HG03045 (cell line): ENCODE measurements at regions not wholly inside any gene's neighbourhood (a gene's known extent, or its start where the extent isn't known, plus 50 kb on each side); places are given as distances from the start of the nearest gene placed in this dataset.

Experiments used
- ATAC-seq: cut with Tn5 transposase; IDR thresholded peaks from one replicate; pipeline ENCODE4 v1.9.1; 2021; ENCODE audit warnings: mild to moderate bottlenecking, moderate library complexity; ENCODE audit not compliant: unreplicated experiment

DNA sequence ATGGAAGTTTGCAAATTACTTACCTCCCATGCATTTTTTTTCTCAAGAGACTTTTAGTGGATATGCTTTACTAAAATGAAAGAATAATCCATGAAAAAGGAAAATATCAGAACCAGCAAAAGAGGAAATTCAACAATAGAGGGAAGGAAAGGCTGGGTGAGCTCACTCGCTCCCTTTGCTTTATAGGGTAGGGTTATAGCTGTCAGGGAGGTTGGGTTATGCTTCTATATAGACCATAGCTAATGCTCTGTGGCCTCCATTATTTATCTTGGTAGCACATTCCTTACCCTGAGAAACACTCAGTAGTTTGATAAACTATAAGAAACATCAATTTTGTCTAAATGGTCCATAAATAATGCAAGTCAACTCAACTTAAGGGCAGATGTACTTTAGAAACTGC is 215.9 kb upstream of the FAR2 start:
- no peak for ATAC-seq

DNA sequence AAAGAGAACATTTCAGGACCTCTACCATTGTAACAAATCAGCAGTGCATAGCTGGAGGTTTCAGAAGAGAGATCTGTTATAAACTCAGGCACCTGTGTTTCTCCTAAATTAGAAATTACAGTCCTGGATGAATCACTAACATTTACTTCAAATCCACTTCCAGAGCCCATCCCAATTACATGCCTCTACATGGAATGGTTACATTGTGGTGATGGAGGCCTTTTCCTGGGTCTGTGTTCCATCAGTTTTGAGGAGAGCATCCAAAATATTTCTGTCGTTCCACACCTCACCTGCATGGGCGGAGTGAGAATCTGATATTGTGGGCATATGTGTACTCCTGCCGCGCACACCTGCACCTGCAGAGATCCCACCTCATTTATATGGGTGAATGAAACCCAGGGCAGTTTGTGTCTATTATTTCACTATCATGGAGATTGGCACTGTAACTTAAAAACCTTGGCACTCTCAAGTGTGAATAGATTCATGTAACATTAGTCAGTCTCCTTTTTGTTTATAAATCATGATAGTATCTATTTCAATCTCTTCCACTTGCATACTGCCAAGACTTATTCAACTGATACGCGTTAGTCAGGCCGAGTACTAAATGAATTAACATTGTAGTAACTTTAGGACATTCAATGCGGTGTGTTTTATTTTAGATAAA is 215.1 kb upstream of the FAR2 start:
- ATAC-seq: no peak

DNA sequence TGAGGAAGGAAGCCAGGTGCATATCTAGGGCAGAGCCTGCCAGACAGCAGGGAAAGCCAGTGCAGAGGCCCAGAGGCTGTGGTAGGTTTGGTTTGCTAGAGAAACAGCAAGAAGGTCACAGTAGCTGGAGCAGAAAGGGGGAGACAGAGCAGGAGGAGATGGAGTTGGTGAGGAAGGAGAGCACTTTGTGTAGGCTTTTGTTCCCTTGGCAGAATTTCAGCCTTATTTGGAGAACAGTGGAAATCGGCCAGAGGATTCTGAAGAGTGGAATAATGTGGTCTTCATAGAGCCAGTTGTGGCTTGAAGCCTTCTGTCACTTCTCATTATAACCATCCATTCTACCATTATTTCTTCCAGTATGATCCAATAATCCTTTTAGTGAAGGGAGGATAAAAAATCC is 212.9 kb upstream of the FAR2 start:
- ATAC-seq: no peak

GRCh38 chr12:28936711-28937110 is 212.4 kb upstream of the FAR2 start:
- no peak for ATAC-seq

GRCh38 chr12:28937196-28937595 is 211.9 kb upstream of the FAR2 start:
- ATAC-seq: no peak

- ATAC-seq: no peak
Observed at GRCh38 chr12:28938056-28938455, 211.0 kb upstream of the FAR2 start.

GRCh38 chr12:28938581-28939235 is 210.4 kb upstream of the FAR2 start:
- no peak for ATAC-seq

- no peak for ATAC-seq
Observed at GRCh38 chr12:28939427-28939826, 209.7 kb upstream of the FAR2 start.

DNA sequence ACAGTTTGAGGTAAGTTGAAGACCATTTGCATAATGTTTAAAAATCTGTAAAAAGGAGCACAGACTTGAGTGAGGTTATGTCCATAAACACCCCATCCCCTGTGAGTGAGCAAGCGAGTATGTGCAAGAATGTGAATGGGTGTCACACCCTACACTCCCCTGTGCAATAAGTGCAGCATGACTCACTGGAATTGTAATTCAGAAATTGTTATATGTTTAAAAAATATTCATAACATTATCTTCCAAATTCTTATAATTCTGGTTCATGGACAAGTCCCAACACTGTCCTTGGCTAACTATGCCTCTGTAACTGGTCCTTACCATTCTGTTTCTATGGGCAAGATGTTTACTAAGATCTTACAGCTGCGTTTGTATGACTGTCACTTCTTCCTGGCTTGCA is 207.8 kb upstream of the FAR2 start:
- ATAC-seq: no peak

- ATAC-seq: no peak
Observed at GRCh38 chr12:28946361-28946760, 202.7 kb upstream of the FAR2 start.

DNA sequence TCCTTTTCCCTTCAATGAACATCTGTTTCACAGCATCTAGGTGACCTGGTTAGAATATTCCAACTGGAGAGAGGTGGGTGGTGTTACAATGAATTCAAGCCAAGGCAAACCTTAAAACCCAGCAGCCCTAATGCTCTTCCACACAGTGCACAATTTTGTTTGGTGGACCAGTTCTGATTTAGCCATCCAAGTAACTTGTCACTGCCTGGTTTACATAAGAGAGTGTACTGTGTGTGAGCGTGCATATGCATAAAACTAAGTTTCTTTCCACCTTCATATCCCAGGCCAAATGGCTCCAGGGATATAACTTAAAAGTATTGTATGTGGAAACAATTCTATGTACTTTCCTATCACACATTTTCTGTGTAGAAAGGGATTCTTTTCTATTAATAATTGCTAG is 200.4 kb upstream of the FAR2 start:
- no peak for ATAC-seq

DNA sequence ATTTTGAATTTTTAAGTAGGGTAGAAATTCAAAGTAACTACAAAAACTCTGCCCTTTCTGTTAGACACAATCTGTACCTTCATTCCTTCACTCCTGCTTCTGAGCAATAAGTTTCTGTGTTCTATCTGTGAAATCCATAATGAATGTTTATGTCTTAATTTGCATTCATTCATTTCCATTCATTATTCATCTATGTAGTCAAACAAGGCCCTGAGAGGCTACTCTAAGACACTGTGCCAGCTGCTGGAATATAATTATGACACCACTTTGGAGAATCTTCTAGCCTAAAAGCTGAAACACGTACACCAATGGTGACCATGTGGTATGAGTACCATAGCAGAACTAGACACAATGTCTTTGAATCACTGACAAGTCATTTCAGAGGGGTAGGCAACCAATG is 199.9 kb upstream of the FAR2 start:
- no peak for ATAC-seq

DNA sequence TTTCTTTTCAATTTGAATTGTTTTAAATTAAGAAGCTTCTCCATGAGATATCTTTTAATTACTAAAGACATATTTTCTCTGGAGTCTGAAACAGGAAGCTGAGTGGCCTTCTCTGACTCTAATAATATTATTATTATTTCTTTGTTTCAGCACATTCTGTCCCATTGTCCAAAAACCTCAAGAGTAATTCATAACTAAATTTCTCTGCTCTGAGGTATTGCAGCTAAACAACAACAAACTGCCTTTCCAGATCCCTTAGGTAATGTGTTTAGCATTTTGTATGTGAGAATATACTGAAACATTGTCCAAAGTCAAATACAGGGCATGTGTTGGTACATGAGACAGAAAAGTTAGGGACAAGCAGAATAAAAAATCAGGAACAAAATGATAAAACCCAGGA is 199.0 kb upstream of the FAR2 start:
- ATAC-seq: no peak

GRCh38 chr12:28951935-28952334 is 197.1 kb upstream of the FAR2 start:
- ATAC-seq: no peak

DNA sequence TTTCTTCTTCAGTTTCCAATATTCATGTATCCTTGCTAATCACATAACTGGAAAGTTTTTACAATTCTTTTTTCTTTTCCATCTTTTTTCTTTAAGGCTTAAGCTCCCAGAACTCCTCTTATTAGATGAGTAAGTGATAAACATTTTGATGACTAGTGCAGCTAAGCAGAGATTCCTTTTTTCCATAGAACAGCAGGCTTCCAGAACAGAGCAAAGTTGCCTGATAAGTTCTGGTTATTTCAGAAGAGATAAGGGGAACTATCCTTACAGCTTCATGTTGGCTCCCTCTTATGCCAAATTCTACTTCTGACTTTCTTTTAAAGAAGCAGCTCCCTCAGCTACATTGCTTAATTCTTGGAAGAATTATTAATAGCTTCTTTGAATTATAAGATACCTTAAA is 194.7 kb upstream of the FAR2 start:
- ATAC-seq: no peak

DNA sequence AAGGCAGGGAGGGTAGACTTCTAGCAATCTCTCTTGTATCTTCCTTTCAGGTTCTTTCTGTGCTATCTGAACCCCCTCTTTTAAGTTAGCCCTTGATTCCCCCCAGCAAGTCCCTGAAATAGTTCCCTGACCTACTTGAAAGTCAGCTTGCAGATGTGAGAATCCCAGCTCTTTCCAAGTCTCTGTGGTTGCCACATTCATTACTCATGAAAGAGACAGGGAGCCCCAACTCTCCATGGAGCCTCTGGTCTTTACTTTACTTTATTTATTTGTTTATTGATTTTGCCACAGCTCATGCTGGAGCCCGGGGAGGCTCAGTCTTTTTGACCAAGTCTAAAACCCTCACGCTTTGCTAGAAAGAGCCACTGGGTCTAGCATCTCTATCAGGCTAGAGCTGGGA is 193.6 kb upstream of the FAR2 start:
- no peak for ATAC-seq

DNA sequence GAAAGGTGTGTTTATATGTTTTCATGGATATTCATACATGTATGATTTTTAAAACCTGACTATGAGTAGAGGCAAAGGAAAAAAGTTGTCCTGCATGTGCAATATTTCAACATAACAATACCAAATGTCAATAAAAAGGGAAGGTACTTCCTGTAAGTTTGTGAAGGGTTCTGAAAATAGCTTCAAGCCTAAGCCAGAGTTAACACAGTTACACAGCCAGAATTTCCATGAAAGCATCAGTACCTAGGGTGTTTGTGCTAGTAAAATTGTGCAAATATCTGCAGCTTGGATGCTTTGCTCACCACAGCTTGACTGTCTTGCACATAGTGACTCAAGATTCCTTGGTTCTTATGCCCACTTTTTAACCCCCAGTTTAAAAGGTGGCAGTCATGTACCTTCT is 193.1 kb upstream of the FAR2 start:
- no peak for ATAC-seq

- ATAC-seq: no peak
Observed at GRCh38 chr12:28958553-28959195, 190.4 kb upstream of the FAR2 start.

DNA sequence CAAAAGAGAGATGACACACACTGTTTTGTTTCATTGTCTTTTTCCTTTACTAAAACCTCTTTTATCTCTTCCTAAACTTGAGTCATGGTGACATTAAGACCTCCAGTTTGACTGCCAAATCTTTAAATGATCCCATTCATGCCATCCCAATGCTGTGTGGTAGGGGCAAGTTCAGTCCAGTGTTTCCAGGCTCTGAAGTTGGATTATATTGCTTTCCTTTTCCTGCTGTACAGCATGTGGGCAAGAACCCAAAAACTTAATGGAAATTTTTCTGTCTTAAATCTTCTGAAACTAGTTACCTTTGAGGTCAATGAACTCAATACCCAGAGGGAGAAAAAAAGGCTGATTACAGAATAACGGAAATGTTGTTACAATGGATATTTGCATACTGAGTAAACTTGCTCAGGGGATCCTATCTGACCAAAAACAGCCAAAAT is 187.1 kb upstream of the FAR2 start:
- ATAC-seq: no peak

- ATAC-seq: no peak
Observed at GRCh38 chr12:28963554-28963953, 185.5 kb upstream of the FAR2 start.

GRCh38 chr12:28966046-28966780 is 182.9 kb upstream of the FAR2 start:
- no peak for ATAC-seq

DNA sequence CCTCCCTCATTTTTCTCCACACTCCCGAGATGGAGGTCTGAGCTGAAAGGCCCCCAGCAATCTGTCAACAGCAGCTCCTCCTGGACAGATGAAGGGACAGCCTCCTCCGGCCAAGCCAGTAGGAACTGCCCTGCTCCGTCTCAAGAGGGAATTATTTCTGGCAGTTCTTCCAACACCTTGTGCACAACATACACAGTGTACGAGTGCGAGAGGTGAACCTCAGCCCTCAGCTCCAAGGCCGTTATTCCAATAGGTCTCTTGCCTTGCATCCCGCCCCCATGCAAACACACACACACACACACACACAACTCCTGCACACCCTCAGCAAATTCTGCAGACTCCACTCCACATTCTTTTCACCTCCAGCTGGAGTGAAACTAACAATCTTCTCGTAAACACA is 181.7 kb upstream of the FAR2 start:
- no peak for ATAC-seq
